ENCODE measurements at regions not wholly inside any gene's neighbourhood (a gene's known extent, or its start where the extent isn't known, plus 50 kb on each side); places are given as distances from the start of the nearest gene placed in this dataset.
"Not testable (repeated sequence)": the region's sequence is repeated elsewhere in the genome, so short reads cannot be mapped to it uniquely, and the experiment has no call there.

- TF ChIP-seq CTCF (IDR thresholded peaks at IDR 0.05; ENCODE audit: insufficient read depth in 1 of 2, low read depth in 1 of 2, low read length in 1 of 2, severe bottlenecking in 1 of 2, unreplicated experiment in 1 of 2), result no peak
- H3K4me3 ChIP-seq (ENCODE audit: low read depth, low read length), result no peak overlapping the region
- no peaks in the 10 kb centered on the region for H3K27me3 ChIP-seq (replicated peaks; ENCODE audit: control insufficient read depth, insufficient read depth, low read length)
- Mint-ChIP-seq H3K27me3 (ENCODE audit: insufficient read depth, unreplicated experiment) (no peaks in the 10 kb centered on the region), H3K9me3 (ENCODE audit: unreplicated experiment) (no peaks in the 10 kb centered on the region), H3K27ac (ENCODE audit: unreplicated experiment) (no peak overlapping the region), H3K4me1 (ENCODE audit: low read depth, unreplicated experiment) (no peaks in the 10 kb centered on the region), H3K4me3 (ENCODE audit: unreplicated experiment) (no peak overlapping the region), H3K36me3 (ENCODE audit: insufficient read depth, unreplicated experiment) (no peaks in the 10 kb centered on the region)
- H3K36me3 ChIP-seq (ENCODE audit: control insufficient read depth, insufficient read depth, low read length), result no peaks in the 10 kb centered on the region
- no peaks in the 10 kb centered on the region for H3K9me3 ChIP-seq
- H3K4me1 ChIP-seq, result no peaks in the 10 kb centered on the region
- DNase-seq, result no peak
- intact Hi-C loops (cut with micrococcal nuclease; ENCODE audit: unreplicated experiment), result no loop called here
- CTCF ChIA-PET, result no interaction called here
- BruUV-seq (replicated peaks), result no TSS peak
- POLR2A ChIA-PET, result no interaction called here
Observed at GRCh38 chr5:169384661-169385060, 83.7 kb upstream of the SLIT3 start.

GRCh38 chr5:169374761-169375160 is 73.8 kb upstream of the SLIT3 start:
- peaks cover 7% of the 10 kb centered on the region for H3K4me1 Mint-ChIP-seq (ENCODE audit: low read depth, unreplicated experiment)
- CTCF ChIA-PET, result no interaction called here

GRCh38 chr5:169374111-169374510 is 73.2 kb upstream of the SLIT3 start:
- no peaks in the 10 kb centered on the region for H3K36me3 Mint-ChIP-seq (ENCODE audit: insufficient read depth, unreplicated experiment)
- Histone ChIP-seq H3K4me3 (ENCODE audit: low read depth, low read length) (no peak overlapping the region), H3K9me3 (no peaks in the 10 kb centered on the region; the same call in 1 of the 2 replicates), H3K27me3 (replicated peaks; ENCODE audit: control insufficient read depth, insufficient read depth, low read length) (no peaks in the 10 kb centered on the region), H3K4me1 (no peaks in the 10 kb centered on the region), H3K36me3 (ENCODE audit: control insufficient read depth, insufficient read depth, low read length) (no peaks in the 10 kb centered on the region)
- POLR2A ChIA-PET, result no interaction called here
- CTCF ChIA-PET, result no interaction called here
- H3K27me3 Mint-ChIP-seq (ENCODE audit: insufficient read depth, unreplicated experiment), result no peaks in the 10 kb centered on the region
- H3K4me3 Mint-ChIP-seq (ENCODE audit: unreplicated experiment), result no peak overlapping the region
- TF ChIP-seq CTCF (IDR thresholded peaks at IDR 0.05; ENCODE audit: insufficient read depth in 1 of 2, low read depth in 1 of 2, low read length in 1 of 2, severe bottlenecking in 1 of 2, unreplicated experiment in 1 of 2), result no peak
- no peak for DNase-seq
- peaks cover 7% of the 10 kb centered on the region for H3K9me3 Mint-ChIP-seq (ENCODE audit: unreplicated experiment)
- BruUV-seq (replicated peaks), result no TSS peak
- intact Hi-C loops (cut with micrococcal nuclease; ENCODE audit: unreplicated experiment), result loop anchor here (5.0 kb wide), 1 partner anchor 68 kb away; no protein-coding TSS in a partner anchor
- no peak overlapping the region for H3K27ac Mint-ChIP-seq (ENCODE audit: unreplicated experiment)
- peaks cover 7% of the 10 kb centered on the region for H3K4me1 Mint-ChIP-seq (ENCODE audit: low read depth, unreplicated experiment)

More at GRCh38 chr5:169374761-169375160, 73.8 kb upstream of the SLIT3 start:
- DNase-seq, result no peak
- Mint-ChIP-seq H3K27me3 (ENCODE audit: insufficient read depth, unreplicated experiment) (no peaks in the 10 kb centered on the region), H3K9me3 (ENCODE audit: unreplicated experiment) (peaks cover under 1% of the 10 kb centered on the region), H3K4me3 (ENCODE audit: unreplicated experiment) (no peak overlapping the region), H3K36me3 (ENCODE audit: insufficient read depth, unreplicated experiment) (no peaks in the 10 kb centered on the region), H3K27ac (ENCODE audit: unreplicated experiment) (no peak overlapping the region)
- H3K36me3 ChIP-seq (ENCODE audit: control insufficient read depth, insufficient read depth, low read length), result no peaks in the 10 kb centered on the region
- H3K9me3 ChIP-seq, result no peaks in the 10 kb centered on the region; the same call in 1 of the 2 replicates
- no peaks in the 10 kb centered on the region for H3K4me1 ChIP-seq
- H3K27me3 ChIP-seq (replicated peaks; ENCODE audit: control insufficient read depth, insufficient read depth, low read length), result no peaks in the 10 kb centered on the region
- no peak overlapping the region for H3K4me3 ChIP-seq (ENCODE audit: low read depth, low read length)
- no TSS peak for BruUV-seq (replicated peaks)
- POLR2A ChIA-PET, result no interaction called here
- no peak for TF ChIP-seq CTCF (IDR thresholded peaks at IDR 0.05; ENCODE audit: insufficient read depth in 1 of 2, low read depth in 1 of 2, low read length in 1 of 2, severe bottlenecking in 1 of 2, unreplicated experiment in 1 of 2)
- intact Hi-C loops (cut with micrococcal nuclease; ENCODE audit: unreplicated experiment), result loop anchor here (5.0 kb wide), 1 partner anchor 68 kb away; no protein-coding TSS in a partner anchor

- CTCF ChIA-PET; H3K9me3 ChIP-seq; H3K4me1 ChIP-seq; H3K36me3 ChIP-seq (ENCODE audit: control insufficient read depth, insufficient read depth, low read length); BruUV-seq (replicated peaks); H3K4me3 Mint-ChIP-seq (ENCODE audit: unreplicated experiment); DNase-seq; H3K27ac Mint-ChIP-seq (ENCODE audit: unreplicated experiment); H3K4me1 Mint-ChIP-seq (ENCODE audit: low read depth, unreplicated experiment); H3K27me3 ChIP-seq (replicated peaks; ENCODE audit: control insufficient read depth, insufficient read depth, low read length); H3K4me3 ChIP-seq (ENCODE audit: low read depth, low read length); H3K36me3 Mint-ChIP-seq (ENCODE audit: insufficient read depth, unreplicated experiment); POLR2A ChIA-PET; H3K27me3 Mint-ChIP-seq (ENCODE audit: insufficient read depth, unreplicated experiment): not testable (repeated sequence)
- intact Hi-C loops (cut with micrococcal nuclease; ENCODE audit: unreplicated experiment), result loop anchor here (5.0 kb wide), 1 partner anchor 70 kb away; no protein-coding TSS in a partner anchor
- H3K9me3 Mint-ChIP-seq (ENCODE audit: unreplicated experiment), result peaks cover 16% of the 10 kb centered on the region
Observed at GRCh38 chr5:169371801-169372200, 70.9 kb upstream of the SLIT3 start.

Measured in Caco-2 (cell line).